Activated naive CD8-positive, alpha-beta T cell treated with anti-CD3 and anti-CD28 coated beads for 36 hours (primary cell): ENCODE measurements at regions not wholly inside any gene's neighbourhood (a gene's known extent, or its start where the extent isn't known, plus 50 kb on each side); places are given as distances from the start of the nearest gene placed in this dataset.

Experiments
- DNase-seq: peaks from one replicate; pipeline ENCODE4 v3.0.0; 2021
- H3K27ac Mint-ChIP-seq: one replicate; pipeline ENCODE4 v1.8.0; 2022; ENCODE audit warnings: mild to moderate bottlenecking, moderate library complexity, mixed read lengths
- H3K27me3 Mint-ChIP-seq: one replicate; pipeline ENCODE4 v1.8.0; 2022; ENCODE audit warnings: mild to moderate bottlenecking, mixed read lengths
- H3K36me3 Mint-ChIP-seq: one replicate; pipeline ENCODE4 v1.8.0; 2021; ENCODE audit warnings: mild to moderate bottlenecking, mixed read lengths
- H3K4me1 Mint-ChIP-seq: one replicate; pipeline ENCODE4 v1.8.0; 2021; ENCODE audit warnings: mixed read lengths
- H3K4me3 Mint-ChIP-seq: one replicate; pipeline ENCODE4 v1.8.0; 2022; ENCODE audit warnings: mild to moderate bottlenecking, moderate library complexity, mixed read lengths
- H3K9me3 Mint-ChIP-seq: one replicate; pipeline ENCODE4 v1.8.0; 2022; ENCODE audit warnings: mixed read lengths

DNA sequence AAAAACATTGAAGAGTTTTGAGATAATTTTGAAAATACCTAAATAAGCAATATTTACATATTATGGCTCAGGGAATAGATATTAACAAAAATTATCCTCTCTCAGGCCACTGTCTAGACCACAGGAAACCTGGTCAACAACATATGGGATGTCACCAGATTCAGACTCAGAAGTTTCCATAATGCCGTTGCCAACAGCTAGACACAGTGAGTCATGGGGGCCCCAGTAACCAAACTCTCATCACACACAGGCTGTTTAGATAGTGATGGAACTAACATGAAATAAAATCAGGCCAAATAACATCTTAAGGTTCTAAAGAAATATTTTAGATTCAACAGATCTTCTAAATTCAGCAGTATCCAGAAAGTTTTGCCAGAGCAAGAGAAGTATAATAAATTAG, 681.7 kb upstream of the ADAMTS5 start:
- no peak for DNase-seq
- no peaks in the 10 kb centered on the region for H3K36me3 Mint-ChIP-seq
- no peaks in the 10 kb centered on the region for H3K9me3 Mint-ChIP-seq
- H3K27me3 Mint-ChIP-seq, result no peaks in the 10 kb centered on the region
- no peak overlapping the region for H3K27ac Mint-ChIP-seq
- no peak overlapping the region for H3K4me3 Mint-ChIP-seq
- no peaks in the 10 kb centered on the region for H3K4me1 Mint-ChIP-seq

DNA sequence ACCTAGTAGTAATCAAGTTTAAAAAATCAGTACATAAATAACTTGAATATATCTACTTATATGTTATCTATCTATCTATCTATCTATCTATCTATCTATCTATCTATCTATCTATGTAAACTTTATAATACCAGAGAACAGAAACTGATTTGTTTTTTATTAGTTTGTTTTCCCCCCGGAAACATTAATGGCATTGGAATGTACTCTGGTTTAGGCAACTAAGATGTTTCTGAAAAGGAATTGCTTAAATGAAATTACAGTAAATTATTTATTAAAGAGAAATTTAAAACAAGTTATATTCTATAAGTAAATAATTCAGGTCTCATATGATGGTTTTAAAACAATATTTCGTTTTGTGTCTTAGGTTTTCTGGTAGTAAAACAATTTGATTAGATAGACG, 681.0 kb upstream of the ADAMTS5 start:
- H3K4me1 Mint-ChIP-seq, result no peaks in the 10 kb centered on the region
- no peaks in the 10 kb centered on the region for H3K36me3 Mint-ChIP-seq
- no peak overlapping the region for H3K4me3 Mint-ChIP-seq
- H3K9me3 Mint-ChIP-seq, result no peaks in the 10 kb centered on the region
- DNase-seq, result no peak
- no peak overlapping the region for H3K27ac Mint-ChIP-seq
- no peaks in the 10 kb centered on the region for H3K27me3 Mint-ChIP-seq

DNA sequence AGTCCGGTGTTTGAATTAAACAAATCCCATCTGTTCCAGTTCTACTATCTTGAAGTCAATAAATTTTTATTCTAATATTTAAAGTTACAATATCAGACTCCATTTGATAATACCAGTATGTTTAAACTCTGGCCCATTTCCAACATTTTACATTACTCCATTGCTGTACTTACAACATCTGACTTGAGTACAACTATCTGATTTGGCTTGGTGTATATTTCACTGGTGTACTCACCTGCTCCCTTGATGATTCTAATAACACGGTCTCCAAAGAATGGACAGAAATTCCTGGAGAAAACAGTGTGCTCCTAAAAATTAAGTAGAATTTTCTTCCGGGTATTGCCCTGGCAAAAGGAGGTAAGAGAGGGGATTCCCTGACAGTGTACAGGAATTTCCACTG, 680.5 kb upstream of the ADAMTS5 start:
- Mint-ChIP-seq H3K27me3 (no peaks in the 10 kb centered on the region), H3K4me3 (no peak overlapping the region), H3K36me3 (no peaks in the 10 kb centered on the region), H3K27ac (no peak overlapping the region), H3K9me3 (no peaks in the 10 kb centered on the region), H3K4me1 (no peaks in the 10 kb centered on the region)
- DNase-seq, result no peak

DNA sequence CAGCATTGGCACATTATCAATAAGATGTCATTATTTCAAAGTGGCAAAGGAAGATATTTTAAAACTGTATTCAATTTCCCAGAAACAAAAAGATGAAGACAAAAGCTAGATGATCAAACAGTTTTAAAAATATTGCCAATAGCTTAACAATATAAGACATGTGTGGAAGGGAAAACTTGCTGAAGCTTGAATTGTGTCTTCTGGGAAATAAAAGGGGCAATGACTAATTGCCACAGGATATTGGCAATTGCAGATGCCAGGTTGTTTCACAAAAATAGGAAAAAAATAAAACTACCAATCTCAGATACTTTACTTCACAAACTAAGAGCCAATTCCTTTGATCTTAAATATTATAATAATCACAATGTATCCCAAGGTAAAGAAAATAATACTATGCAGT, 679.8 kb upstream of the ADAMTS5 start:
- Mint-ChIP-seq H3K36me3 (no peaks in the 10 kb centered on the region), H3K27ac (no peak overlapping the region), H3K4me1 (no peaks in the 10 kb centered on the region), H3K4me3 (no peak overlapping the region), H3K9me3 (no peaks in the 10 kb centered on the region), H3K27me3 (no peaks in the 10 kb centered on the region)
- DNase-seq, result no peak

DNA sequence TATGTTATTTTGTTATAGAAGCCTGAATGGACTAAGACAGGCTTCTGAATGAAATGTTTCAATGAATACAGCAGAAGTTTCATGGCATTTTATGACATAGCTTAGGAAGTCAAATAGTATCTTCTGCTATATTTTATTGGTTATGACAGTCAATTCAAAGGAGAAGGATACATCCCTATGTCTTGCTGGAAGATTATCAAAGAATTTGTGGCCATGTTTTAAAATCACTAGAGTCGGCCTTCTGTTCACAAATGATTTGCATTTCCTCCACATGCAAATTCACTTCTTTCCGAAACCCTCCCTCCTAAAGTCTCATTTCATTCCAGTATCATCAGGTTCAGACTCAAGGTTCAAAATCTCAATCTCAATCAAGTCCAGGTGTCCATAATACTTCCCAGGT, 679.2 kb upstream of the ADAMTS5 start:
- H3K27me3 Mint-ChIP-seq, result no peaks in the 10 kb centered on the region
- no peak overlapping the region for H3K4me3 Mint-ChIP-seq
- no peaks in the 10 kb centered on the region for H3K36me3 Mint-ChIP-seq
- H3K4me1 Mint-ChIP-seq, result no peaks in the 10 kb centered on the region
- H3K9me3 Mint-ChIP-seq, result no peaks in the 10 kb centered on the region
- DNase-seq, result no peak
- no peak overlapping the region for H3K27ac Mint-ChIP-seq

DNA sequence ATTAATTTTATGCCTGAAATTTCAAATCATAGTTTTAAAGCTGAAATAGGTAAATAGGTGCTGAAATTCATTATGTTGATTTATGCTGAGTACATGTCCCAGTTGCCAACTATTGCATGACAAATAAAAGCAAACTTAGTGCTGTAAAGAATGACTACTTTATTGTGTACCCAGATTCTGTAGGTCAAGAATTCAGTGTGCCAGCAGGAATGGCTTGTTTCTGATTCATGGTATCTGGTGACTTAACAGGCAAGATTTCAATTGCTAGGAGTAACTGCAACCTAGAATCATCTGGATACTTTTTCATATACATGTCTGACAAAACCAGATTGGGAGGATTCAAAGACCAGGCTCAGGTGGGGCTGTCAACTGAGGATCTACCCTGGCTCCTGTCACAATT, 678.4 kb upstream of the ADAMTS5 start:
- Mint-ChIP-seq H3K4me1 (no peaks in the 10 kb centered on the region), H3K27ac (no peak overlapping the region), H3K4me3 (no peak overlapping the region), H3K36me3 (no peaks in the 10 kb centered on the region), H3K9me3 (no peaks in the 10 kb centered on the region), H3K27me3 (no peaks in the 10 kb centered on the region)
- DNase-seq, result no peak

DNA sequence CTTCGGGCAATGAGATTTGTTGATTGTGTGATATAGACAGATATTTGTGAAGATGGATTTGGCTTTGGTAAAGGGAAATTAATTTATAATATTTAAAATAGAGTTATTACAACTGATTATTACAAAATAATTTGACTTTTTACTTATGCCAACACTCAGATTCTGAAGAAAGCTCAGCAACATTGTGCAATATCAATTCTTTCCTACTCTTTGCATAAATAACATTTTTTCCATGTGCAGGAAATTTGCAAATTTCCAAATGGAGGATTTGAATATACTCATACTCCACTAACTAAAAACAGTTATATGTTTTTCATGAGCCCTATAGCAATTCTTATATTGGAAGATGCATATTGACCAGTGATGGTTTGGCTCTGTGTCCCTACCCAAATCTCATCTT, 676.4 kb upstream of the ADAMTS5 start:
- H3K4me3 Mint-ChIP-seq, result no peak overlapping the region
- H3K27me3 Mint-ChIP-seq, result no peaks in the 10 kb centered on the region
- peaks cover 3% of the 10 kb centered on the region for H3K9me3 Mint-ChIP-seq
- H3K27ac Mint-ChIP-seq, result no peak overlapping the region
- no peaks in the 10 kb centered on the region for H3K36me3 Mint-ChIP-seq
- no peak for DNase-seq
- H3K4me1 Mint-ChIP-seq, result no peaks in the 10 kb centered on the region

DNA sequence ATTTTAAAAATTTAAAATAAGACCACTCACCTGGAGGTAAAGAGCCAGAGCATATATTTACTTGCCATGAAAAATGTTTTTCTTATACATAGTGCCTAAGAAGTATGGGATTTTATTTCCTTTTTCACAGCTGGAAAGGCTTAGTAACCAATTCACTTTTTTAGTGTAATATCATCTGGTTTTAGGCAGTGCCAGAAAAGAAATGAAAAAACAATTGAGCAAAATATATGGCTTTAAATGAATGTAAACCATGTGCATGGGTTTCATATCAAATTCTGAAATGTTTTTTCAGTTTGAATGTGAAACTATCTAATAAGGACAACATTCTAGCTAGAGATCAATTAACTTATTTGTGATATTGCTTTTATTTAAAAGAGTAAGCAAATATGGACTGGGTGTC, 672.4 kb upstream of the ADAMTS5 start:
- no peaks in the 10 kb centered on the region for H3K4me1 Mint-ChIP-seq
- H3K9me3 Mint-ChIP-seq, result peaks cover 4% of the 10 kb centered on the region
- H3K4me3 Mint-ChIP-seq, result no peak overlapping the region
- H3K27me3 Mint-ChIP-seq, result no peaks in the 10 kb centered on the region
- no peaks in the 10 kb centered on the region for H3K36me3 Mint-ChIP-seq
- no peak for DNase-seq
- no peak overlapping the region for H3K27ac Mint-ChIP-seq

DNA sequence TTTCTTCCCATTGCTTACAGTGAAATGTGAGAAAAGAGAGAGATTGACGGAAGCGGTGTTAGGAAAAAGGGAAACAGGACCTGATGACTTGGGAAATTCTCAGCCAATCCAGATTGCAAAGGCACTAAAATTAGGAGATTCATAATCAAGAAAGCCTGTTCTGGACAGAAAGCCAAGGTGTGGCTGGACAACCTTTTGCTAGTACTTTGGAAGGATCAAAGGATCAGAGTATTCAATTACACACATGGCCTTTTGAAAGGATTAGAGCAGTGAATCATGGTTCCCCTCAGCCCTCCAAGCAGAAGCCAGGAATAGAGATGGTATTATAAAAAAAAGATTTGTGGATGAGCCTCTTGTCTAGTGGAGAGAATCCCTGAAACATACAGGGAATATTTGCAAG, 669.8 kb upstream of the ADAMTS5 start:
- Mint-ChIP-seq H3K4me3 (no peak overlapping the region), H3K4me1 (no peaks in the 10 kb centered on the region), H3K9me3 (peaks cover 6% of the 10 kb centered on the region), H3K36me3 (no peaks in the 10 kb centered on the region), H3K27me3 (no peaks in the 10 kb centered on the region), H3K27ac (no peak overlapping the region)
- no peak for DNase-seq

DNA sequence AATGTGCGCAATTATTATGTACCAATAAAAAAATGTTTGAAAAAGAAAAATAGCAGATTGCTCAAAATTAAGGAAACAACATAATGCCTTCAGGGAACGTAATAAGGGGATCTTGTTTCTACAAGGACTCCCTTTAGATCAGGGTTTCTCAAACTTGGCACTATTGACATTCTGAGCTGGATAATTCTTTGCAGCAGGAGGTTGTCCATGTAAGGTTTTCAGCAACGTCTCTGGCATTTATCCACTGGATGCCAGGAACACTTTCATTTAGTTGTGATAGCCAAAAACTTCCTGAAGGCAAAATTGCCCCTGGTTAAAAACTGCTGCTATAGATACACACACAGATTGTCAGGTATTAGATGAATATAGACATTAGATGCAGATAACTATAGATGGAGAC, 666.7 kb upstream of the ADAMTS5 start:
- no peak for DNase-seq
- Mint-ChIP-seq H3K9me3 (peaks cover 6% of the 10 kb centered on the region), H3K27ac (no peak overlapping the region)

DNA sequence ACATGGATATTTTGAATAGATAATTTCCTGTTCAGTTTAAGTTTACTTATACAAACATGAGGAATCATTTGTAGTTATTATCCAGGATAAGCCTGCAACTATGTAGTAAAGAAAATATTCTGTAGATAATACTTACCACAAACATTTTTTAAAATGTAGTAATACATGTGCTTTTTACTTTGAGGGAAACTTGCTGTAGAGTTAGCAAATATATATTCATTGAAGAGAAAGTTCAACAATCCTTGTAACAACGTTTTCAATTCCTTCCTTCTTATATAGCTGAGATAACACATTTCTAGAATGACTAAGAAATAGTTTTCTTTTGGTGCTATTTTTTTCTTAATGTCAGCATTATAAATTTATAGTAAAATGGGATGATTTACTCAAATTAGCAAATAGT, 664.6 kb upstream of the ADAMTS5 start:
- H3K4me3 Mint-ChIP-seq, result no peak overlapping the region
- no peaks in the 10 kb centered on the region for H3K27me3 Mint-ChIP-seq
- DNase-seq, result no peak
- H3K4me1 Mint-ChIP-seq, result no peaks in the 10 kb centered on the region
- H3K36me3 Mint-ChIP-seq, result no peaks in the 10 kb centered on the region
- peaks cover 3% of the 10 kb centered on the region for H3K9me3 Mint-ChIP-seq
- H3K27ac Mint-ChIP-seq, result no peak overlapping the region

More for the DNA sequence above, 666.7 kb upstream of the ADAMTS5 start:
- H3K4me1 Mint-ChIP-seq, result no peaks in the 10 kb centered on the region
- no peaks in the 10 kb centered on the region for H3K27me3 Mint-ChIP-seq
- no peak overlapping the region for H3K4me3 Mint-ChIP-seq
- H3K36me3 Mint-ChIP-seq, result no peaks in the 10 kb centered on the region

DNA sequence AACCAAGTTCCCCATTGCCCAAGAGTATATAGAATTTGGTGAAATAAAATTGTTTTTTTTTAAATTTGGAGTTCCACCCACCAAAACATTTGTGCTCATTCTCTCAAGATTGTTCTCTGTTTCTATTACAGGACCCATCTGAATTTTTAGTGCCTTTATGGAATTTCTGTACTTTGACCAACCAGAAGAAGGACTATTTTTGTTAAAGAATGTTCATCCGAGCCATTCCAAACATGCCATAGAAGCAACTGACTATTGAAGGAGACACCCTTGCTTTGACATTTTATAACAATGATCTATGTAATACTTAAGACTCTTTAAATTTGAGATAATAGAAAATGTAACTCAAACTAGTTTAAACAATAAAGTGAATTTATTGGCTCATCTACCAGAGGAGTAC, 655.7 kb upstream of the ADAMTS5 start:
- H3K36me3 Mint-ChIP-seq, result no peaks in the 10 kb centered on the region
- H3K27ac Mint-ChIP-seq, result no peak overlapping the region
- no peak overlapping the region for H3K4me3 Mint-ChIP-seq
- H3K27me3 Mint-ChIP-seq, result no peaks in the 10 kb centered on the region
- H3K9me3 Mint-ChIP-seq, result peaks cover 8% of the 10 kb centered on the region
- no peak for DNase-seq
- no peaks in the 10 kb centered on the region for H3K4me1 Mint-ChIP-seq

DNA sequence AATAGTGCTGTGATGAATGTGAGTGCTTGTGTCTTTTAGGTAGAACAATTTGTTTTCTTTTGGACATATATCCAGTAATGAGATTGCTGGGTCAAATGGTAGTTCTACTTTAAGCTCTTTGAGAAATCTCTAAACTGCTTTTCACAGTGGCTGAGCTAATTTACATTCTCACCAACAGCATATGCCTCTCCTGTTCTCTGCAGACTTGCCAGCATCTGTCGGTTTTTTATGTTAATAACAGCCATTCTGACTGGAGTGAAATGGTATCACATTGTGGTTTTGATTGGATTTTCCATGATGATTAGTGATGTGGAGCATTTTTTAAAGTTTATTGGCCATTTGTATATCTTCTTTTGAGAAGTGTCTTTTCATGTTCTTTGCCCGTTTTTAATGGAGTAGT, 647.3 kb upstream of the ADAMTS5 start:
- Mint-ChIP-seq H3K4me3 (no peak overlapping the region), H3K4me1 (no peaks in the 10 kb centered on the region), H3K27me3 (no peaks in the 10 kb centered on the region), H3K36me3 (no peaks in the 10 kb centered on the region), H3K9me3 (peaks cover 7% of the 10 kb centered on the region), H3K27ac (no peak overlapping the region)
- no peak for DNase-seq

DNA sequence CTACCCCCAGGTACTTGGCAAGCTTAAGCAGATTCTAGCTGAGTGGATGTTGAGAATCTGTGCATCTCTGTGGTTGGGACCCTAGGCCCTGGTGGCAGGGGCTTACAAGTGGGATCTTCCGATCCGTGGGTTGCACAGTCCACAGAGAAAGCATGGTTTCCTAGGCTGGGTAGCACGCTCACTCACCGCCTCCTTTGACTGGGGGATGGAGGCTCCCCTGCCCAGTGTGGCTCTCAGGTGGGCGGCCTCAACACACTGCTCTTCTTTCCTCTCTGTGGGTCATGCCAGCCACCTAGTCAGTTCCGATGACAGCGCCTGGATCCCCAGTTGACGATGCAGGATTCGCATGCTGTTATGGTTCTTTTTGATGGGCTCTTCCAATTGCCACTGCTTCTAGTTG, 639.5 kb upstream of the ADAMTS5 start:
- H3K4me3 Mint-ChIP-seq, result no peak overlapping the region
- DNase-seq, result no peak
- H3K9me3 Mint-ChIP-seq, result peaks cover 13% of the 10 kb centered on the region
- H3K4me1 Mint-ChIP-seq, result no peaks in the 10 kb centered on the region
- no peaks in the 10 kb centered on the region for H3K36me3 Mint-ChIP-seq
- H3K27ac Mint-ChIP-seq, result no peak overlapping the region
- H3K27me3 Mint-ChIP-seq, result no peaks in the 10 kb centered on the region

DNA sequence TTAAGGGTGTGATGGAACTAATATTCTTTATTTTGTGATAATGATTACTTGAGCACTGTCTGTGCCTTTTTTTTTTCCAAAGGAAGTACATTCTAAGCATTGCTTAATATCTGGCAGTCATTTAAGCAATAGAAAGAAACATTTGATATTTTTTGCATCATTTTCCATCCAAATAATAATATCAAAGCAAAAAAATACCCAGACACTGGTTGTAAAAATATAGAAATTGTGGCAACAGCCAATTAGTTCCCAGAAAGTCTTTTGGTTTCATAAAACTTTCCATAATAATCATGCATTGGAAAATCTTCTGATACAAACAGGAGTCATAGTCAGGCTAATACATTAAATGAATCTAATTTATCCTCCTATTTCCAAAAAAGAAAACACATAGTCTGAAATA, 629.3 kb upstream of the ADAMTS5 start:
- no peaks in the 10 kb centered on the region for H3K27me3 Mint-ChIP-seq
- no peaks in the 10 kb centered on the region for H3K4me1 Mint-ChIP-seq
- H3K27ac Mint-ChIP-seq, result no peak overlapping the region
- no peaks in the 10 kb centered on the region for H3K36me3 Mint-ChIP-seq
- DNase-seq, result no peak
- no peak overlapping the region for H3K4me3 Mint-ChIP-seq
- no peaks in the 10 kb centered on the region for H3K9me3 Mint-ChIP-seq

DNA sequence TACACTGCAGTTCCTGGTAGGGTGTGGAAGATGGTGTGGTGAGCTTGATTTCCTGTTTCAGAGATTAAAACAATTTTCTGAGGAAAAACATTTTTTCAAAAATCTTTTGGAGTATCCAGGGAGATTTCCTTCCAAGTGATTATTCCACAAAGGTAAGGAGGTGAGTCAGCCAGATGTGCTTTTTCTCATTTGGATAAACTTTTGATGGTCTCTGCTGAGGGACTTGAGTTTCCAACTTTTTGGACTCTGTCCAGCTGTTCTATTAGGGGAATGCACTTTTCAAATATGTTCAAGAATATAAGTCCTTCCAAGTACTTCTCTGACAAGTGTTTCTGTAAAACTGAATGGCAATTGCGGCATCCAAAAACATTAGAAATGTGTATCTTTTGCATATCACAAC, 628.8 kb upstream of the ADAMTS5 start:
- no peak for DNase-seq
- no peaks in the 10 kb centered on the region for H3K27me3 Mint-ChIP-seq
- H3K27ac Mint-ChIP-seq, result no peak overlapping the region
- no peaks in the 10 kb centered on the region for H3K36me3 Mint-ChIP-seq
- no peaks in the 10 kb centered on the region for H3K4me1 Mint-ChIP-seq
- no peak overlapping the region for H3K4me3 Mint-ChIP-seq
- no peaks in the 10 kb centered on the region for H3K9me3 Mint-ChIP-seq

DNA sequence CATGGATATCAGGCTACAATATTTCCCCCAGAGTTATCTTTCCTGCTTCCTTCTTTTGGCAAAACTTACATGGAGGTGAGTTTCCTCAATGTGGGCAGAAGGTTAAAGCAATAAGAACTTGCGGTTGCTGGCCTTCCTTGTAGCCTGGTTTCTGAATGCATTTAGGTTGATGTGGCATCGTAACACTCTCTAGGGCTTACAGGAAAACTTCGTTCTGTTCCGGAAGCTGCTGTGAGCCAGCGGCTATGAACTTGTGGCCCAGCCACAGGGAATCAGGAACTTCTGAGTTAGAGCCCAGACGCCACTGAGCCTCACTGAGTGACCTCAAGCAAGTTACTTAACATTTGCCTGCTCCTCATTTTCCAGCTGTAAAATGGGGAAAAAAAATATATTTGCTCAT, 623.4 kb upstream of the ADAMTS5 start:
- no peaks in the 10 kb centered on the region for H3K4me1 Mint-ChIP-seq
- H3K9me3 Mint-ChIP-seq, result peaks cover 1% of the 10 kb centered on the region
- H3K36me3 Mint-ChIP-seq, result no peaks in the 10 kb centered on the region
- no peaks in the 10 kb centered on the region for H3K27me3 Mint-ChIP-seq
- no peak overlapping the region for H3K4me3 Mint-ChIP-seq
- H3K27ac Mint-ChIP-seq, result no peak overlapping the region
- no peak for DNase-seq
